ENCODE measurements at regions not wholly inside any gene's neighbourhood (a gene's known extent, or its start where the extent isn't known, plus 50 kb on each side); places are given as distances from the start of the nearest gene placed in this dataset.
"Not testable (repeated sequence)": the region's sequence is repeated elsewhere in the genome, so short reads cannot be mapped to it uniquely, and the experiment has no call there.

- DNase-seq (ENCODE audit: low spot score): peak; percentile 5
These were observed 172.7 kb upstream of the CNOT2 start for GRCh38 chr12:70070494-70071007.

DNA sequence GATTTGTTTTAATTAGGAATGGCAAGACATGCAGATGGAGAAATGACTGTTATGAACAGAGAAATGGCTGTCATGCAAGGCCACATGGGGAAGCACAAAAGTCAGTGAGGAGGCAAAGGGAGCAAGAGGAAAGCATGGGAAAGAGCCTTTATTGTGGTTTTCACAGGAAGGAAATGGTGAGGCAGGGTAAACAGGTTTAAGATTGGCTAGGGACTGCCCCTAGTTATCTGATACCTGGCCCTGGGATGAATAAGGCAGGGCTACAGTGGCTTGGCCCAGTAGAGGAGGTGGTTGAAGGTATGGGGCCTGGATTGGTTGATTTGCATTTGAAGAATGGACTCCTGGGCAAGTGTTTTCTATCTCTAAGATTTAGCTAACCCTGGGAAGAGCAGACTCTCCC is 168.7 kb upstream of the CNOT2 start:
- no peak for DNase-seq (ENCODE audit: low spot score)

DNA sequence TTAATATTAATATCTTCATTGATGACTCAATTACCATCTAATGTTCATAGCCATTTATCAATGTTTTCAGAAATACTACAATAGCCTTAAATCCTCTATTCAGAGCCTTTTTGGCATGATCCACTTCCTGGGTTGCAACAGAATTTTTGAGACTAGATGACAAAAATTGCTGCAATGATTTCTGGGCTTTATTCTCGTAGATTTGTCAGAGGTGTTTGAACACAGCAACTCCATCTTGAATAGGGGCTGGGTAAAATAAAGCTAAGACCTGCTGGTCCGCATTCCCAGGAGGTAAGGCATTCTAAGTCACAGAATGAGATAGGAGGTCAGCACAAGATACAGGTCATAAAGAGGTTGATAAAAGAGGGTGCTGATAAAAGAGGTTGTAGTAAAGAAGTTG is 165.8 kb upstream of the CNOT2 start:
- DNase-seq (ENCODE audit: low spot score): no peak

DNA sequence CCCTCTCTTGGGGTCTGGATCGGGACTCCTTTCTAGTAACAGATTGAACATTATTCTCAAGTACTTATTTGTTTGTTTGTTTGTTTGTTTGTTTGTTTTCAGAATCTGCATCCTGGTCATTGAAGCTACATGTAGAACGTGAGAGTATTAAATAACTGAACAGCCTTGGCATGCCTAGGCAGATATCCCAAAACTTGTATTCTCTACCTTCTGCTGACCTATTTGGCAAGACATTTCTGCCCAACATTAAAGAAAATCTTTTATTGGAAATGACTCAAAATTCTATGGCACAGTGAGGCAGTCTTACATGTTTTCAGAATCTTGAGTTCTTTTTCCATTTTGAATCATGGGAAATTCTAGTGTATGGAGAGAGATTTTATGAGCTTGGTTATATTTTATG is 165.1 kb upstream of the CNOT2 start:
- DNase-seq (ENCODE audit: low spot score): no peak

DNA sequence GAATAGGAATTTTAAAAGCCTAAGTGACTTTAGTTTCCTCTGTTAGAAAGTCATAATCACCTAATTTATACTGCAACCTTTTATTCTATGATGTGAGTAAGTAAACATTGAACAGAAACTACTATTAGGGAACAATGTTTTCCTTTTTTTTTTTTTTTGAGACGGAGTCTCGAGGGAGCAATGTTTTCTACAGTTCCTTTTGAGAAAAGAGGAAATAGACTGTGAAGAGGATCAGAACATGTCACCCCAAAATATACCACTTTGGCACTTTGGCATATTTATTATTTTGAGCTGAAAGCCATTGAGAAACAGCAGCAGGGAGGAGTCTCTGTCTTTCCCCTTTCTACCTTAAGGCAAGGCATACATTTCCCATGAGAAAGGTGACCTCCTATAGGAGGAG is 162.7 kb upstream of the CNOT2 start:
- DNase-seq (ENCODE audit: low spot score): no peak

DNA sequence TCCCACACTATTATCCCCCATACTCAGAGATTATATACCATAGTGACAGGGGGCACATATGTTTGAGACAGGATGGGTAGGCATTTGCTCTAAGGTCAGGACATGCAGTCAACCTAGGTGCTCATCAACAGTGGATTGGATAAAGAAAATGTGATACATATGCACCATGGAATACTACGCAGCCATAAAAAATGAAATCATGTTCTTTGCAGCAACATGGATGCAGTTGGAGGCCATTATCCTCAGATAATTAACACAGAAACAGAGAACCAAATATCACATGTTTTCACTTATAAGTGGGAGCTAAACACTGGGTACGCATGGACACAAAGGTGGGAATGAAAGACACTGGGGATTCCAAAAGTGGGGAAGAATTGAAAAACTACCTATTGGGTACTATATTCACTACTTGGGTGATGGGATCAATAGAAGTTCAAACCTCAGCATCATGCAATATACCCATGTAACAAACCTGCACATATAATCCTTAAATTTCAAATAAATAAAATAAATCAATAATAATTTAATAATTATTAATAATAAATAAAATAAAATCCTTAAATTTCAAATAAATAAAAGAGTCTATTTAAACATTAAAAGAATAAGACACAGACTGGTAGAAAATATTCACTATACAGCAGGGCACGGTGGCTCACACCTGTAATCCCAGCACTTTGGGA is 160.1 kb upstream of the CNOT2 start:
- no peak for DNase-seq (ENCODE audit: low spot score)

- DNase-seq (ENCODE audit: low spot score): no peak
These were observed 159.6 kb upstream of the CNOT2 start for GRCh38 chr12:70083677-70084020.

DNA sequence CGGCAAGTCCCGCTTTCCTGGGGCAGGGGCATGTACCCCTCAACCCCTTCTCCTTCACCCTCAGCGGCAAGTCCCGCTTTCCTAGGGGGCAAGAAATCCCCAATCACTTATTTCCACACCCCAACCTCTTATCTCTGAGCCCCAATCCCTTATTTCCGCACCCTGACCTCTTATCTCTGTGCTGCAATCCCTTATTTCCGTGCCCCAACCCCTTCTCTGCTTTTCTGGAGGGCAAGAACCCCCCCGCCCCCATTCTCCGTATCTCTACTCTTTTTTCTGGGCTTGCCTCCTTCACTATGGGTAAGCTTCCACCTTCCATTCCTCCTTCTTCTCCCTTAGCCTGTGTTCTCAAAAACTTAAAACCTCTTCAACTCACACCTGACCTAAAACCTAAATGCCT is 156.9 kb upstream of the CNOT2 start:
- not testable (repeated sequence) for DNase-seq (ENCODE audit: low spot score)

- no peak for DNase-seq (ENCODE audit: low spot score)
These were observed 152.2 kb upstream of the CNOT2 start for GRCh38 chr12:70091021-70091521.

DNA sequence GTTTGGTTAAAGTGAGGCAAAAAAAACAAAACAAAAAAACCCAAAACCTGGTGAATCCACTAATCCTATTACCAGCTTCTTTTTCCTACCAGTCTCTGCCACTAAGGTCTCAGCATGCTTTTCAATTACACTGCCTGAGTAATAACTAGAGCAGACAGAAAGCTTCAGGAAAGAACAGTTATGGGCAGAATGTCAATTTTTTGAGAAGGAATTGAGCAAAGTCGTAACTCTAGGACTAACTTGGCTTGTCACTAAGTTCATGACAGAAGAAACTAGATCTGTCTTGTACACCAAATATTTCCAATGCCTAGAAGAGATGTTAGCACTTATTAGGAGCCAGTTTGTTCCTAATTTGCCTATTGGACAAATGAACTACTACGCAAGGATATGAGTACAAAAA is 148.8 kb upstream of the CNOT2 start:
- DNase-seq (ENCODE audit: low spot score): no peak

DNA sequence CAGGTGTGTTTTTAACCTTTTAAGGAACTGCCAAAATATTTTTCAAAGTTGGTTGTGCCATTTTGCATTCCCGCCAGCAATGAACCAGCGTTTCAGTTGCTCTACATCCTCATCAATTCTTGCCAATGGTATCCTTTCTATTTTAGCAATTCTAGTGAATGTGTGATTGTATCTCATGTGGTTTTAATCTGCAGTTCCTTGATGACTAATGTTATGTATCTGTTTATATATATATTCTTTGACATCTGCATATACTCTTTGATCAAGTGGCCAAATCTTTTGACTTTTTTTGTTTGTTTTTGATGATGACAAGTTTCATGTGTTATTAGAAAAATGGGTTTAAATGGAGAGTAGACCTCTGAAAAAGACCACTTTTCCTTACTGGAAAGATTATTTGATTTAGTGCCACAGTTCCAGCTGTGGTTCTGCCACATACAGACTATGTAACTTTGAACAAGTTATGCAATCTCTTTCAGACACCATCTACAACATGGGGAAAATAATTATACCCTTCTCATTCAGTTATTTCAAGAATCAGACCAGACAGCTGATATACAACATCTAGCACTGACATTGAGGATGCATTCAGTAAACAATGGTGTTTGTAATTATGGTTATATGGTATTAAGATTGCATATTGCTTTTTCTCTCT is 146.3 kb upstream of the CNOT2 start:
- no peak for DNase-seq (ENCODE audit: low spot score)

- no peak for DNase-seq (ENCODE audit: low spot score)
These were observed 142.2 kb upstream of the CNOT2 start for GRCh38 chr12:70101064-70101463.

GRCh38 chr12:70106347-70106746 is 136.9 kb upstream of the CNOT2 start:
- DNase-seq (ENCODE audit: low spot score): no peak

GRCh38 chr12:70110085-70110484 is 133.1 kb upstream of the CNOT2 start:
- no peak for DNase-seq (ENCODE audit: low spot score)

DNA sequence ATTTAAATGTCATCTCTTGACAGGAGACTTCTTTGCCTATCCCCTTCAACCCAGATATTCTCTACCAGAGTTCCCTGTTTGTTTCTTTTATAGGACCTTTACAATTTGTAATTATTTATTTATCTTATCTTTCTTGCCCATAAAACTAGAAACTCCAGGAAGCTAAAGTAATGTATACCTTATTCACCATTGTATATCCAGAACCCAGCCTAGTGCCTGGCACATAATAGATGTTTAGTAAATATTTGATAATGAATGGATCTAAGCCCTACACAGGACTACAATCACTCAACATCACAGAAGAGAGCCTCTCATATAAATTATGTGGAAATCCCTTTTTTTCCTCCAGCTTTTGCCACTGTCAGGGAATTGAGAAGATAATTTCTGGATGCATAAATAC is 125.6 kb upstream of the CNOT2 start:
- DNase-seq (ENCODE audit: low spot score): no peak

DNA sequence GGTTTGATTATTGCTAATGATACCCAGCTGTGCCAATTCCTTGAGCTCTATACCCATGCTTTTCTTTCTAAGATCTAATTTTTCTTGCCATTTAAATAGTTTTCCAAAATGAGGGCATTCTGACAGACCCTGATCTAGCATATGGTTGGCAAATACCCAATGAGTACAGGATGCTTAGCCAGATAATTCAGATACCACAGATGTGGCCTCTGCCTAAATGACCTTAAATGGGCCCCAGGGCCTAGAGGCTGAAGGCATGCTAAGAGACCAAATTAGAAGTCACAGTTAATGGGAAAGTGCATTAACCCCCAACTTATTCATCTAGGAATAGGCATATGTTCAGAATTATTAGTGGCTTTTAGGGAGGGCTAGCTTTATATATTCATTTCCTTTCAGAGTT is 122.3 kb upstream of the CNOT2 start:
- no peak for DNase-seq (ENCODE audit: low spot score)

GRCh38 chr12:70121562-70121961 is 121.7 kb upstream of the CNOT2 start:
- no peak for DNase-seq (ENCODE audit: low spot score)

- DNase-seq (ENCODE audit: low spot score): no peak
These were observed 120.4 kb upstream of the CNOT2 start for GRCh38 chr12:70122804-70123203.

- no peak for DNase-seq (ENCODE audit: low spot score)
These were observed 94.2 kb upstream of the CNOT2 start for GRCh38 chr12:70149013-70149412.

- no peak for DNase-seq (ENCODE audit: low spot score)
These were observed 93.6 kb upstream of the CNOT2 start for GRCh38 chr12:70149665-70150064.

DNA sequence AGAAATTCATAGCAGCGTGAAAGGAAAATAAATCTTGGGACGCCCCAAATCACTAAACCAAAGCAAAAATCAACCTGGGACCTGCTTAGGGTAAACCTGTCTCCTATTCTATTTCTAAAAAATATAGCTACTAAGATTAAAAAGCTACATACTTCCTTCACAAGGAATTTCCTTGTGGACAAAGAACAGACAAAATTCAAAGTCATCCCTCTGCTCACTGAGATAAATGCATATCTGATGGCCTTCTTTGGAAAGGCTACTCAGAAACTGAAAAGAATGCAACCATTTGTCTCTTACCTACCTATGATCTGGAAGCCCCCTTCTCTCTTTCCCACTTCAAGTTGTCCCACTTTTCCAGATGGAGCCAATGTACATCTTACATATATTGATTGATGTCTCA is 93.0 kb upstream of the CNOT2 start:
- no peak for DNase-seq (ENCODE audit: low spot score)

- no peak for DNase-seq (ENCODE audit: low spot score)
These were observed 91.2 kb upstream of the CNOT2 start for GRCh38 chr12:70151993-70152392.

- DNase-seq (ENCODE audit: low spot score): no peak
These were observed 89.1 kb upstream of the CNOT2 start for GRCh38 chr12:70154087-70154638.

Measured in AG08395 (cell line).